ENCODE measurements at regions not wholly inside any gene's neighbourhood (a gene's known extent, or its start where the extent isn't known, plus 50 kb on each side); places are given as distances from the start of the nearest gene placed in this dataset.

DNA sequence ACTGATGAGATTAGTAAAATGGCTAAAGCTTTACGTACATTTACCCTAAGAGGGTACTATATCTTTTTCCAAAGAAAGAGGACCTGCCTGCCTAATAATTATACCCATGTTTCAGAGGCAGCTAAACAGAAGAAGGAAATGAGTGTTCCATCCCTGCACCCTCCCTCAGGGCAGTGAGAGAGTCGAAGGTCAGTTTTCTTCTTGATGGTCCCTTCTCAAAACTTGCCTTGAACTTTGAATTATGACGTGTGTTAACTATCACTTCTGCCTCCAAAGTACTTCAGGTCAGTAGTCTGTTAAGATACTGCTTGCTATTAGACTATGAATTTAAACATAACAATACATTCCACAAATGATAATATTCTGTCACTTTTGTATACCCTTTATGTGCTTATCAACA, 294.8 kb upstream of the CHRM3 start:
- TF ChIP-seq, protein P1, sequence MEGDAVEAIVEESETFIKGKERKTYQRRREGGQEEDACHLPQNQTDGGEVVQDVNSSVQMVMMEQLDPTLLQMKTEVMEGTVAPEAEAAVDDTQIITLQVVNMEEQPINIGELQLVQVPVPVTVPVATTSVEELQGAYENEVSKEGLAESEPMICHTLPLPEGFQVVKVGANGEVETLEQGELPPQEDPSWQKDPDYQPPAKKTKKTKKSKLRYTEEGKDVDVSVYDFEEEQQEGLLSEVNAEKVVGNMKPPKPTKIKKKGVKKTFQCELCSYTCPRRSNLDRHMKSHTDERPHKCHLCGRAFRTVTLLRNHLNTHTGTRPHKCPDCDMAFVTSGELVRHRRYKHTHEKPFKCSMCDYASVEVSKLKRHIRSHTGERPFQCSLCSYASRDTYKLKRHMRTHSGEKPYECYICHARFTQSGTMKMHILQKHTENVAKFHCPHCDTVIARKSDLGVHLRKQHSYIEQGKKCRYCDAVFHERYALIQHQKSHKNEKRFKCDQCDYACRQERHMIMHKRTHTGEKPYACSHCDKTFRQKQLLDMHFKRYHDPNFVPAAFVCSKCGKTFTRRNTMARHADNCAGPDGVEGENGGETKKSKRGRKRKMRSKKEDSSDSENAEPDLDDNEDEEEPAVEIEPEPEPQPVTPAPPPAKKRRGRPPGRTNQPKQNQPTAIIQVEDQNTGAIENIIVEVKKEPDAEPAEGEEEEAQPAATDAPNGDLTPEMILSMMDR (IDR thresholded peaks at IDR 0.05) = no peak
- TF ChIP-seq POLR2A (IDR thresholded peaks at IDR 0.05) = no peak

All from sigmoid colon (tissue), 3 donors.